ENCODE measurements at regions not wholly inside any gene's neighbourhood (a gene's known extent, or its start where the extent isn't known, plus 50 kb on each side); places are given as distances from the start of the nearest gene placed in this dataset.

GRCh38 chr7:33705333-33705833 is 200.0 kb upstream of the BMPER start:
- intact Hi-C loops (cut with DNase I) = no loop called here
- ATAC-seq = no peak
- H3K4me3 ChIP-seq = no peak overlapping the region
- no peaks in the 10 kb centered on the region for H3K36me3 ChIP-seq
- H3K9me3 ChIP-seq = peaks cover 0 to 22% (median 11%) of the 10 kb centered on the region in 12 donors
- TF ChIP-seq POLR2A (IDR thresholded peaks at IDR 0.05) (no peak), CTCF (IDR thresholded peaks at IDR 0.05) (no peak)
- no peak overlapping the region for H3K27ac ChIP-seq
- 86 to 92% (median 89%) methylated on average over 5 of the region's 5 CpGs for WGBS, 4 donors
- no peak for DNase-seq
- no peaks in the 10 kb centered on the region for H3K27me3 ChIP-seq
- H3K4me1 ChIP-seq = peaks cover 0 to 15% (median 0%) of the 10 kb centered on the region in 12 donors

- Histone ChIP-seq H3K36me3 (no peaks in the 10 kb centered on the region), H3K27ac (no peak overlapping the region), H3K4me1 (peaks cover 0 to 15% (median 0%) of the 10 kb centered on the region in 12 donors), H3K4me3 (no peak overlapping the region), H3K9me3 (peaks cover 0 to 14% (median 4%) of the 10 kb centered on the region in 12 donors), H3K27me3 (no peaks in the 10 kb centered on the region)
- ATAC-seq = no peak
- WGBS, 4 donors = 92 to 98% (median 94%) methylated on average over 2 of the region's 2 CpGs
- no peak for DNase-seq
- no peak for TF ChIP-seq POLR2A (IDR thresholded peaks at IDR 0.05)
- TF ChIP-seq CTCF (IDR thresholded peaks at IDR 0.05) = no peak
- intact Hi-C loops (cut with DNase I) = no loop called here
These were observed 199.2 kb upstream of the BMPER start for GRCh38 chr7:33706186-33706585.

GRCh38 chr7:33706771-33707200 is 198.6 kb upstream of the BMPER start:
- no peaks in the 10 kb centered on the region for H3K27me3 ChIP-seq

GRCh38 chr7:33707427-33707826 is 197.9 kb upstream of the BMPER start:
- intact Hi-C loops (cut with DNase I) = no loop called here
- ATAC-seq = peak in 1 of 4 donors; percentile 28
- 26 to 52% (median 39%) methylated on average over 2 of the region's 2 CpGs for WGBS, 4 donors

More at GRCh38 chr7:33706771-33707200, 198.6 kb upstream of the BMPER start:
- H3K36me3 ChIP-seq = no peaks in the 10 kb centered on the region
- TF ChIP-seq POLR2A (IDR thresholded peaks at IDR 0.05) (no peak), CTCF (IDR thresholded peaks at IDR 0.05) (no peak)
- H3K9me3 ChIP-seq = peaks cover 0 to 8% (median 0%) of the 10 kb centered on the region in 12 donors
- no peak overlapping the region for H3K4me3 ChIP-seq
- intact Hi-C loops (cut with DNase I) = no loop called here
- DNase-seq (no peak), ATAC-seq (no peak)
- WGBS, 4 donors = 51 to 59% (median 56%) methylated on average over 5 of the region's 5 CpGs
- H3K4me1 ChIP-seq = peaks cover 0 to 15% (median 0%) of the 10 kb centered on the region in 12 donors
- no peak overlapping the region for H3K27ac ChIP-seq

More at GRCh38 chr7:33707427-33707826, 197.9 kb upstream of the BMPER start:
- H3K9me3 ChIP-seq = peaks cover 0 to 1% (median 0%) of the 10 kb centered on the region in 12 donors
- H3K4me3 ChIP-seq = no peak overlapping the region
- H3K27me3 ChIP-seq = no peaks in the 10 kb centered on the region
- H3K27ac ChIP-seq = no peak overlapping the region
- H3K4me1 ChIP-seq = peaks cover 0 to 15% (median 0%) of the 10 kb centered on the region in 12 donors
- no peaks in the 10 kb centered on the region for H3K36me3 ChIP-seq
- no peak for DNase-seq
- TF ChIP-seq CTCF (IDR thresholded peaks at IDR 0.05) = no peak
- no peak for TF ChIP-seq POLR2A (IDR thresholded peaks at IDR 0.05)

Data from heart left ventricle (tissue), 16 donors.